H1 (cell line): ENCODE measurements at regions not wholly inside any gene's neighbourhood (a gene's known extent, or its start where the extent isn't known, plus 50 kb on each side); places are given as distances from the start of the nearest gene placed in this dataset.
"Not testable (repeated sequence)": the region's sequence is repeated elsewhere in the genome, so short reads cannot be mapped to it uniquely, and the experiment has no call there.

Source experiments
- CTCF ChIA-PET: fragments of 300-600 bp; sonication (Branson Sonifier 250); formaldehyde crosslinking; loops from one replicate; lab custom pipeline; 2021; ENCODE audit not compliant: partially characterized antibody; lab: Charles Lee
- POLR2A ChIA-PET: fragments of 300-600 bp; sonication (Branson Sonifier 250); formaldehyde crosslinking; loops from one replicate; lab custom pipeline; 2021; ENCODE audit warnings: inconsistent platforms; ENCODE audit not compliant: partially characterized antibody; lab: Charles Lee
- DNase-seq, 2 experiments: peaks; one replicate each; pipeline versions ENCODE4 v3.0.0 to v3.0.0-alpha.2; 2010 to 2022; ENCODE audit warnings: low spot score in 2 of 2, low read depth in 1 of 2, mixed read lengths in 1 of 2
- FAIRE-seq: peaks from 2 replicates; lab custom pipeline; 2011; peaks lifted over from hg19 to GRCh38; lab: Jason Lieb, UNC
- H2AFZ ChIP-seq: 2 replicates; pipeline ENCODE4 v1.8.1; 2012; ENCODE audit warnings: low read length, inconsistent platforms
- H2AK5ac ChIP-seq: 2 replicates; pipeline ENCODE4 v1.6.1; 2013; ENCODE audit warnings: low read depth, low read length
- H2BK120ac ChIP-seq: replicated peaks from 2 replicates; pipeline ENCODE3; 2013; ENCODE audit warnings: low read depth, low read length, inconsistent platforms
- H2BK12ac ChIP-seq: 2 replicates; pipeline ENCODE4 v1.6.1; 2013; ENCODE audit warnings: low read depth, low read length
- H2BK15ac ChIP-seq: 2 replicates; pipeline ENCODE4 v1.6.1; 2013; ENCODE audit warnings: low read length
- H2BK20ac ChIP-seq: 2 replicates; pipeline ENCODE4 v1.6.1; 2013; ENCODE audit warnings: low read length
- H2BK5ac ChIP-seq: 2 replicates; pipeline ENCODE4 v1.6.1; 2013; ENCODE audit warnings: low read depth, low read length
- H3K14ac ChIP-seq: 2 replicates; pipeline ENCODE4 v1.6.1; 2013; ENCODE audit warnings: inconsistent platforms; ENCODE audit not compliant: insufficient read length
- H3K18ac ChIP-seq: 2 replicates; pipeline ENCODE4 v1.6.1; 2013; ENCODE audit warnings: low read length; ENCODE audit errors: extremely low read depth
- H3K23ac ChIP-seq: 2 replicates; pipeline ENCODE4 v1.6.1; 2013; ENCODE audit warnings: inconsistent platforms; ENCODE audit not compliant: insufficient read length
- H3K23me2 ChIP-seq: 2 replicates; pipeline ENCODE4 v1.6.1; 2013; ENCODE audit warnings: low read depth, low read length
- H3K27ac ChIP-seq: 2 replicates; pipeline ENCODE4 v1.6.1; 2011; ENCODE audit warnings: low read depth, low read length, inconsistent platforms
- H3K27me3 ChIP-seq, 4 experiments: replicated peaks in 1 of 4; 1 replicate in 1 of 4; 2 replicates in 3 of 4; pipeline versions ENCODE4 v1.6.1 to v1.8.1; 2011 to 2013; ENCODE audit warnings: low read length in 3 of 4, mild to moderate bottlenecking in 3 of 4, inconsistent platforms in 2 of 4, mixed read lengths in 2 of 4, moderate library complexity in 1 of 4; ENCODE audit not compliant: control insufficient read depth in 3 of 4, insufficient read depth in 3 of 4; ENCODE audit errors: extremely low read depth in 1 of 4
- H3K36me3 ChIP-seq, 4 experiments: 2 replicates each; pipeline versions ENCODE4 v1.6.1 to v1.8.1; 2011 to 2013; ENCODE audit warnings: mild to moderate bottlenecking in 4 of 4, low read length in 3 of 4, moderate library complexity in 2 of 4, control low read depth in 1 of 4, inconsistent platforms in 1 of 4; ENCODE audit not compliant: insufficient read depth in 4 of 4, control insufficient read depth in 2 of 4
- H3K4ac ChIP-seq: replicated peaks from 2 replicates; pipeline ENCODE3; 2013; ENCODE audit warnings: low read length, low read depth, mixed read lengths, inconsistent platforms; ENCODE audit not compliant: insufficient read length
- H3K4me1 ChIP-seq, 4 experiments: replicated peaks in 1 of 4; 1 replicate in 1 of 4; 2 replicates in 3 of 4; pipeline versions ENCODE4 v1.6.1 to v1.8.1; 2011 to 2013; ENCODE audit warnings: low read length in 3 of 4, inconsistent platforms in 2 of 4, mixed read lengths in 1 of 4; ENCODE audit not compliant: insufficient read depth in 4 of 4, control insufficient read depth in 3 of 4
- H3K4me2 ChIP-seq, 2 experiments: 2 replicates each; pipeline versions ENCODE4 v1.6.1 to v1.8.1; 2011 to 2013; ENCODE audit warnings: low read depth in 2 of 2, low read length in 2 of 2, control low read depth in 1 of 2, inconsistent platforms in 1 of 2, mild to moderate bottlenecking in 1 of 2; ENCODE audit not compliant: insufficient read depth in 1 of 2
- H3K4me3 ChIP-seq, 4 experiments: fragments of 200-600, 300-600 bp in 1 of 4; sonication (generic), shearing (Covaris generic), sonication (Bioruptor Twin) in 1 of 4; 2 replicates each; pipeline versions ENCODE4 v1.5.1 to v1.8.1; 2011 to 2016; ENCODE audit warnings: low read length in 4 of 4, low read depth in 3 of 4, control low read depth in 2 of 4, inconsistent platforms in 2 of 4, mild to moderate bottlenecking in 2 of 4, mixed read lengths in 1 of 4, moderate library complexity in 1 of 4; ENCODE audit not compliant: insufficient read depth in 2 of 4; ENCODE audit errors: extremely low read depth in 1 of 4
- H3K56ac ChIP-seq: replicated peaks from 2 replicates; pipeline ENCODE3; 2013; ENCODE audit warnings: low read depth, mild to moderate bottlenecking, mixed read lengths, low read length, inconsistent platforms; ENCODE audit not compliant: insufficient read length
- H3K79me1 ChIP-seq: 2 replicates; pipeline ENCODE4 v1.6.1; 2013; ENCODE audit warnings: low read depth, low read length, control low read depth
- H3K79me2 ChIP-seq, 2 experiments: 2 replicates each; pipeline versions ENCODE4 v1.6.1 to v1.8.1; 2012 to 2013; ENCODE audit warnings: low read length in 2 of 2, mild to moderate bottlenecking in 2 of 2, inconsistent platforms in 1 of 2; ENCODE audit not compliant: insufficient read depth in 2 of 2, control insufficient read depth in 1 of 2
- H3K9ac ChIP-seq, 4 experiments: replicated peaks in 1 of 4; 1 replicate in 1 of 4; 2 replicates in 3 of 4; pipeline versions ENCODE4 v1.6.1 to v1.8.1; 2011 to 2013; ENCODE audit warnings: low read depth in 3 of 4, low read length in 3 of 4, control low read depth in 2 of 4, mild to moderate bottlenecking in 2 of 4, moderate library complexity in 2 of 4, inconsistent platforms in 1 of 4; ENCODE audit errors: extremely low read depth in 1 of 4
- H3K9me3 ChIP-seq, 2 experiments: 2 replicates each; pipeline versions ENCODE4 v1.6.1 to v1.8.1; 2012 to 2013; ENCODE audit warnings: mild to moderate bottlenecking in 2 of 2, moderate library complexity in 2 of 2, control low read depth in 1 of 2, inconsistent platforms in 1 of 2, low read depth in 1 of 2, low read length in 1 of 2, mixed read lengths in 1 of 2; ENCODE audit not compliant: insufficient read depth in 2 of 2
- H4K20me1 ChIP-seq, 2 experiments: replicated peaks in 1 of 2; 2 replicates each; pipeline versions ENCODE3 to v1.8.1; 2011 to 2013; ENCODE audit warnings: inconsistent platforms in 2 of 2, low read length in 2 of 2, mild to moderate bottlenecking in 1 of 2; ENCODE audit not compliant: insufficient read depth in 2 of 2, control insufficient read depth in 1 of 2
- H4K5ac ChIP-seq: 2 replicates; pipeline ENCODE4 v1.6.1; 2013; ENCODE audit warnings: low read length, low read depth, mixed read lengths, inconsistent platforms; ENCODE audit not compliant: insufficient read length
- H4K8ac ChIP-seq: 2 replicates; pipeline ENCODE4 v1.8.0; 2013; ENCODE audit warnings: mild to moderate bottlenecking, moderate library complexity, low read length, inconsistent platforms; ENCODE audit not compliant: insufficient read depth; ENCODE audit errors: extremely low read depth
- H4K91ac ChIP-seq: replicated peaks from 2 replicates; pipeline ENCODE3; 2013; ENCODE audit warnings: low read length, mixed read lengths, inconsistent platforms; ENCODE audit not compliant: insufficient read length
- JUND ChIP-seq: IDR thresholded peaks from 2 replicates; pipeline ENCODE4 v1.6.1; 2011; ENCODE audit warnings: mild to moderate bottlenecking, improper control_type of control experiment, low read length
- WGBS, 2 experiments: shearing (Covaris generic) in 1 of 2; methylation state at CpG; one replicate each; pipeline versions ENCODE4 v1.1.6 to v1.1.7; 2013 to 2015; ENCODE audit warnings: low lambda C conversion rate in 2 of 2, mixed read lengths in 2 of 2, inconsistent platforms in 1 of 2, low coverage in 1 of 2, missing lambda C conversion rate in 1 of 2; ENCODE audit not compliant: insufficient replicate concordance in 2 of 2, insufficient coverage in 1 of 2, insufficient read length in 1 of 2; ENCODE audit errors: extremely low coverage in 1 of 2, missing lambda C conversion rate in 1 of 2; 5-methylcytosine and 5-hydroxymethylcytosine counted together

- H3K79me1 ChIP-seq, H2BK20ac ChIP-seq, H3K23ac ChIP-seq, FAIRE-seq, H3K27ac ChIP-seq, H2AK5ac ChIP-seq, H3K18ac ChIP-seq, H2BK12ac ChIP-seq, H2AFZ ChIP-seq, CTCF ChIA-PET, H4K5ac ChIP-seq, H2BK15ac ChIP-seq, H3K4me3 ChIP-seq, H3K36me3 ChIP-seq, POLR2A ChIA-PET, H3K79me2 ChIP-seq, H2BK120ac ChIP-seq, H3K27me3 ChIP-seq, H4K91ac ChIP-seq, H2BK5ac ChIP-seq, H3K14ac ChIP-seq, H4K20me1 ChIP-seq, H3K4ac ChIP-seq, H4K8ac ChIP-seq, H3K9ac ChIP-seq, H3K4me1 ChIP-seq, H3K56ac ChIP-seq, H3K23me2 ChIP-seq, H3K4me2 ChIP-seq: not testable (repeated sequence)
- H3K9me3 ChIP-seq = peaks cover 46 to 51% of the 10 kb centered on the region in 2 experiments
- peak; percentile 7; the same call in 1 of the 2 replicates for TF ChIP-seq JUND
- DNase-seq = peak in 1 of 2 experiments; percentile 29
- WGBS, 2 experiments = 75% methylated on average over 2 of the region's 2 CpGs; no CpG with 5 or more reads in 1 of the 2 experiments
These were observed 136.9 kb downstream of the ZNF675 start for GRCh38 chr19:23550102-23550501.
